ENCODE measurements at regions not wholly inside any gene's neighbourhood (a gene's known extent, or its start where the extent isn't known, plus 50 kb on each side); places are given as distances from the start of the nearest gene placed in this dataset.

DNA sequence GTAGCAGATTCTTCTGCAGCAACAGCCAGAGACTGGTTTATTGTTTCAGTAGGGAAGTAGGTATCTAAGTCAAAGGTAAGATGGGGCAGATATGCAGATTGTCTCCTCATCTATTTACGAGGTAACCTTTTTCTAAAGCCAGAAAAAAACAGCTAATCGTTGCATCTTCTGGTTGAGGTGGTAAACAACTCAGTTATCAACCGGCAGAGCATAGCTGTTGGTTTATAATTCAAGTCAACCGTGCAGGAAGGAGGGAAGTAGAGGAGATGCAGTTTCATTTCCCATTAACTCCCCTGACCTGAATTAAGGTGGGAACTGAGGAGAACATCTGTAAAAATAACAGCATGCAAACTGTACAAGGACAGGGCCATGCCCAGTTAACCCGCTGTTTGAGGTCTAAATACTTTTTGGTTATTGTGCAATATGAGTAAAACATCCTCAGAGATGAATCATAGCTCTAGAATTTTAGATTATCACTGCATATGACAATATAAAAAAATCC is 156.5 kb upstream of the ITGB1 start:
- no peaks in the 10 kb centered on the region for H3K4me1 ChIP-seq (replicated peaks)
- DNase-seq (ENCODE audit: low spot score): no peak
- H3K4me3 ChIP-seq: no peak overlapping the region
- intact Hi-C loops (cut with DNase I): no loop called here
- TF ChIP-seq POLR2AphosphoS5 (IDR thresholded peaks at IDR 0.05): no peak
- TF ChIP-seq, protein P1, sequence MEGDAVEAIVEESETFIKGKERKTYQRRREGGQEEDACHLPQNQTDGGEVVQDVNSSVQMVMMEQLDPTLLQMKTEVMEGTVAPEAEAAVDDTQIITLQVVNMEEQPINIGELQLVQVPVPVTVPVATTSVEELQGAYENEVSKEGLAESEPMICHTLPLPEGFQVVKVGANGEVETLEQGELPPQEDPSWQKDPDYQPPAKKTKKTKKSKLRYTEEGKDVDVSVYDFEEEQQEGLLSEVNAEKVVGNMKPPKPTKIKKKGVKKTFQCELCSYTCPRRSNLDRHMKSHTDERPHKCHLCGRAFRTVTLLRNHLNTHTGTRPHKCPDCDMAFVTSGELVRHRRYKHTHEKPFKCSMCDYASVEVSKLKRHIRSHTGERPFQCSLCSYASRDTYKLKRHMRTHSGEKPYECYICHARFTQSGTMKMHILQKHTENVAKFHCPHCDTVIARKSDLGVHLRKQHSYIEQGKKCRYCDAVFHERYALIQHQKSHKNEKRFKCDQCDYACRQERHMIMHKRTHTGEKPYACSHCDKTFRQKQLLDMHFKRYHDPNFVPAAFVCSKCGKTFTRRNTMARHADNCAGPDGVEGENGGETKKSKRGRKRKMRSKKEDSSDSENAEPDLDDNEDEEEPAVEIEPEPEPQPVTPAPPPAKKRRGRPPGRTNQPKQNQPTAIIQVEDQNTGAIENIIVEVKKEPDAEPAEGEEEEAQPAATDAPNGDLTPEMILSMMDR (IDR thresholded peaks at IDR 0.05): no peak
- no peaks in the 10 kb centered on the region for H3K36me3 ChIP-seq
- H3K27me3 ChIP-seq (replicated peaks; ENCODE audit: insufficient read depth): no peaks in the 10 kb centered on the region
- no peak overlapping the region for H3K27ac ChIP-seq
- WGBS: 43% methylated on average over 5 of the region's 5 CpGs
- H3K9me3 ChIP-seq: no peaks in the 10 kb centered on the region

DNA sequence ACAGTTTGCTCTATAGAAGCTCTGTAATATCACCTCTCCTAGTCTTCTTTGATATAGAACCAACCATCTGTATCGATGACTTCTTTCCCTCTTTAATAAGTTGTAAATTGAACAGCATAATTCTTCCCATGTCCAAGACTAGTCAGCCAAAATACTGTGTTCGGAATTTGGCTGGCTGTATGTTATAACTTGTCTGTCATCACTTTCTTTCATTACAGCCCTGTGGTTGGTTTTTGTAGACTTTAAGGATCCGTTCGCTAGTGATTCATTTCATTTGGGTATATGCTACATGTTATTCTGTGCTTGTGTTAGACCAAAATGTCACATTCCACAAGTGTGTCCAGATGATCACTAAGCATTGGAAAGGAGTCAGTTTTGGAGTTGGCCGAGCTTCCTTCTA is 155.4 kb upstream of the ITGB1 start:
- 77% methylated on average over 5 of the region's 5 CpGs for WGBS
- Histone ChIP-seq H3K27me3 (replicated peaks; ENCODE audit: insufficient read depth) (no peaks in the 10 kb centered on the region), H3K9me3 (no peaks in the 10 kb centered on the region), H3K4me3 (no peak overlapping the region), H3K27ac (no peak overlapping the region), H3K36me3 (no peaks in the 10 kb centered on the region), H3K4me1 (replicated peaks) (no peaks in the 10 kb centered on the region)
- TF ChIP-seq POLR2A (IDR thresholded peaks at IDR 0.05): no peak
- TF ChIP-seq, protein P1 (IDR thresholded peaks at IDR 0.05): no peak
- TF ChIP-seq POLR2AphosphoS5 (IDR thresholded peaks at IDR 0.05): no peak
- no peak for DNase-seq (ENCODE audit: low spot score)
- intact Hi-C loops (cut with DNase I): no loop called here

DNA sequence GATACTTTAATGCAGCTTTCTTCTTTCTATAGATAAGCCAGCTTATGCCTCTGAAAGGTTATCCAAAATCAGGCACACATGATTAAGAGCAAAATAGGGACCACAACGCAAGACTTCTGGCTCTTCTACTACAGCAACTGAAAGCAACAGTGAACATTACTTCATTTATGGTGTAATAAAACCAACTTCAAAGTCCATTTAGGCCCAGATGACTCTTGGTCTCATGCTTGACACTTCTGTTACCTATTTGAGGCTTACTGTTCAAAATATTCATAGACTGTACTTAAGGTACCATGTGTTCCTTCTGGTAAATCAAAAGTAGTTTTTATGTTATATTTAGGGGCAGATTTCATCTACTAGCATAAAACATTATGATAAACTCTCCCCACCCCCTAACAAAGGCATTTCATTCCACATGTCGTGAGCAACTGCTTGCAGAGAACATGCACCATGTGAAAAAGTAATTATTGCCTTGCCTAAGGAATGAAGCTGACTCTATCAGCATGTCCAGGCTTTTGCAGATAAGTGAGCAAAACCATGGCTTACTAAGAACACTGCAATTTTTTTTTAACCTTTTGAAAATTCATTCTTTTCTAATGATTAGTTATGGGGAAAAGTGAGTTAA is 154.9 kb upstream of the ITGB1 start:
- no peaks in the 10 kb centered on the region for H3K4me1 ChIP-seq (replicated peaks)
- H3K27ac ChIP-seq: no peak overlapping the region
- H3K9me3 ChIP-seq: no peaks in the 10 kb centered on the region
- no peak overlapping the region for H3K4me3 ChIP-seq
- 81% methylated on average over 2 of the region's 2 CpGs for WGBS
- TF ChIP-seq, protein P1 (IDR thresholded peaks at IDR 0.05): no peak
- TF ChIP-seq POLR2AphosphoS5 (IDR thresholded peaks at IDR 0.05) (no peak), POLR2A (IDR thresholded peaks at IDR 0.05) (no peak)
- H3K36me3 ChIP-seq: no peaks in the 10 kb centered on the region
- no peak for DNase-seq (ENCODE audit: low spot score)
- intact Hi-C loops (cut with DNase I): no loop called here
- H3K27me3 ChIP-seq (replicated peaks; ENCODE audit: insufficient read depth): no peaks in the 10 kb centered on the region

DNA sequence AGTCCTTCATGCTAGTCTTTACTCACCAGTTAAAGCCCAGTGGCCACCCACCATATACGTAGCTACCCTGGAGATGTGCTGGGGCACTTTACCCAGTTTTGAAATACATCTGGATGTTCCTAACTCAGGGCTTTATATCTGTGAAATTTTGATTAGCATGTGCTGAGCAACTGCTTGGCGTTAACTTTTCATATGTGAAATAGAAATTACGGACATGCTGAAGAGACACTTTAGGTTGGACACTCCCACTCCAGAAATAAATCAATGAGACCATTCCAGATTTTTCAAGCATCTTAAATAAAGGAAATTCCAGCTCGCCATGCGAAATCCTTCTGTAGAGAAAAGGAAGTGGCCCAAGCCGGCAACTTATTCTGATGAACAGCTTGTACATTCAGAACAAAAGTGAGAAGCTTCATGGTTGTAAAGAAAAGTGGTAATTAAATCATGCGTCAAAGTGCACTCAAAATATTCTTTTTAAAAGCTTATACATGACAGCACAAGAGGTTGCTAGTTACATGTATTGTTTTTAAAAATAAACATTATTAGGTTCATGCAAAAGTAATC is 153.5 kb upstream of the ITGB1 start:
- intact Hi-C loops (cut with DNase I): no loop called here

More for the DNA sequence above, 153.5 kb upstream of the ITGB1 start:
- Histone ChIP-seq H3K27ac (no peak overlapping the region), H3K4me1 (replicated peaks) (no peaks in the 10 kb centered on the region), H3K9me3 (no peaks in the 10 kb centered on the region), H3K4me3 (no peak overlapping the region), H3K27me3 (replicated peaks; ENCODE audit: insufficient read depth) (no peaks in the 10 kb centered on the region), H3K36me3 (no peaks in the 10 kb centered on the region)
- 93% methylated on average over 7 of the region's 7 CpGs for WGBS
- no peak for DNase-seq (ENCODE audit: low spot score)
- TF ChIP-seq, protein P1 (IDR thresholded peaks at IDR 0.05): no peak
- TF ChIP-seq POLR2A (IDR thresholded peaks at IDR 0.05) (no peak), POLR2AphosphoS5 (IDR thresholded peaks at IDR 0.05) (no peak)

All from prostate gland (tissue), 2 donors.